ENCODE measurements at regions not wholly inside any gene's neighbourhood (a gene's known extent, or its start where the extent isn't known, plus 50 kb on each side); places are given as distances from the start of the nearest gene placed in this dataset.
A peak's percentile ranks its signal among the peaks of the same experiment; 100 is the strongest.

DNA sequence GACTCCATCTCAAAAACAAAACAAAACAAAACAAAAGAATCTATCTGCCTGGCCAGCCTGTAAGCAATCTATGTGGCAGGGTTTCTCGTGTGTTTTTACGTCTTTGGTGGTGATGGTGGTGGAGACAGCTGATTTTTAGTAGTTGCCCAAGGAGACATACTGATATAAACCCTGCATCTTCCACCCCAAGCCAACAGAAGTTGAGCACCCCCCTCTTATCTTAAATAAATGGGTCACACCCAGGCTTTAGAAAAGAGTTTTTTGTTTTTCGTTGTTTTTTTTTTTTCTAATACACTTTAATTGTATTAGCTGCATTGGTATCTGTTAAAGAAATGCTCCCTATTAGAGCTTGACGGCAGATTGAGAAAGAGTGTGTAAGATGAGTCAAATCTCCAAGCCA is 134.7 kb downstream of the GLUL start:
- no peaks in the 10 kb centered on the region for H3K9me3 ChIP-seq
- ATAC-seq (no peak), FAIRE-seq (no peak), DNase-seq (no peak)
- no peaks in the 10 kb centered on the region for H3K27me3 ChIP-seq
- whole genome bisulfite sequencing, 2 donors: 92 to 95% methylated on average over 4 of the region's 4 CpGs
- intact Hi-C loops (cut with DNase I): no loop called here
- H3K4me3 ChIP-seq: no peak overlapping the region
- peaks cover 0 to 6% (median 0%) of the 10 kb centered on the region in 3 donors for H3K4me1 ChIP-seq
- no peaks in the 10 kb centered on the region for H3K36me3 ChIP-seq
- TF ChIP-seq, protein P1, sequence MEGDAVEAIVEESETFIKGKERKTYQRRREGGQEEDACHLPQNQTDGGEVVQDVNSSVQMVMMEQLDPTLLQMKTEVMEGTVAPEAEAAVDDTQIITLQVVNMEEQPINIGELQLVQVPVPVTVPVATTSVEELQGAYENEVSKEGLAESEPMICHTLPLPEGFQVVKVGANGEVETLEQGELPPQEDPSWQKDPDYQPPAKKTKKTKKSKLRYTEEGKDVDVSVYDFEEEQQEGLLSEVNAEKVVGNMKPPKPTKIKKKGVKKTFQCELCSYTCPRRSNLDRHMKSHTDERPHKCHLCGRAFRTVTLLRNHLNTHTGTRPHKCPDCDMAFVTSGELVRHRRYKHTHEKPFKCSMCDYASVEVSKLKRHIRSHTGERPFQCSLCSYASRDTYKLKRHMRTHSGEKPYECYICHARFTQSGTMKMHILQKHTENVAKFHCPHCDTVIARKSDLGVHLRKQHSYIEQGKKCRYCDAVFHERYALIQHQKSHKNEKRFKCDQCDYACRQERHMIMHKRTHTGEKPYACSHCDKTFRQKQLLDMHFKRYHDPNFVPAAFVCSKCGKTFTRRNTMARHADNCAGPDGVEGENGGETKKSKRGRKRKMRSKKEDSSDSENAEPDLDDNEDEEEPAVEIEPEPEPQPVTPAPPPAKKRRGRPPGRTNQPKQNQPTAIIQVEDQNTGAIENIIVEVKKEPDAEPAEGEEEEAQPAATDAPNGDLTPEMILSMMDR (IDR thresholded peaks at IDR 0.05): no peak
- no peak overlapping the region for H3K27ac ChIP-seq

DNA sequence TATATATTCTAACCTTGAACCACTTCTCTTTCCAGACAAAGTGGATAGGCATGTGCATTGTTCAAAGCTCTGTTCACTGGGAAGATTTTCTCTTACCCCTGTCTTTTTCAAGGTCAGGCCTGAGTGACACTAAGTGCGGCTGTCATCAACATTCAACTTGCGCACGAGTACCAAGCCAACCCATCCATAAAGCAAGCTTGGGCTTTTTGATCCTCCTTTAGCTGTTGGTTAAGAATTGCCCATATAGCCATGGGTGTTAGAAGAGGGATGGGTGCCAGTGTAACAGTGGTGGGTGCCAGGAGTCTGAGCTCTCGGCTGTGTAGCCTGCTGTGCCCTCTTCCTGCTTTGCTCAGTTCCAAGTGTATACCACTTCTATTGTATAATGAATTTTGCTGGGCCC is 136.1 kb downstream of the GLUL start:
- intact Hi-C loops (cut with DNase I): no loop called here
- Histone ChIP-seq H3K4me3 (no peak overlapping the region), H3K4me1 (peaks cover 0 to 6% (median 0%) of the 10 kb centered on the region in 3 donors), H3K27me3 (no peaks in the 10 kb centered on the region), H3K9me3 (no peaks in the 10 kb centered on the region), H3K27ac (no peak overlapping the region), H3K36me3 (no peaks in the 10 kb centered on the region)
- DNase-seq: no peak
- no peak for ATAC-seq
- 79 to 95% methylated on average over 4 of the region's 4 CpGs for WGBS, 2 donors
- FAIRE-seq: no peak
- TF ChIP-seq, protein P1 (IDR thresholded peaks at IDR 0.05): no peak

DNA sequence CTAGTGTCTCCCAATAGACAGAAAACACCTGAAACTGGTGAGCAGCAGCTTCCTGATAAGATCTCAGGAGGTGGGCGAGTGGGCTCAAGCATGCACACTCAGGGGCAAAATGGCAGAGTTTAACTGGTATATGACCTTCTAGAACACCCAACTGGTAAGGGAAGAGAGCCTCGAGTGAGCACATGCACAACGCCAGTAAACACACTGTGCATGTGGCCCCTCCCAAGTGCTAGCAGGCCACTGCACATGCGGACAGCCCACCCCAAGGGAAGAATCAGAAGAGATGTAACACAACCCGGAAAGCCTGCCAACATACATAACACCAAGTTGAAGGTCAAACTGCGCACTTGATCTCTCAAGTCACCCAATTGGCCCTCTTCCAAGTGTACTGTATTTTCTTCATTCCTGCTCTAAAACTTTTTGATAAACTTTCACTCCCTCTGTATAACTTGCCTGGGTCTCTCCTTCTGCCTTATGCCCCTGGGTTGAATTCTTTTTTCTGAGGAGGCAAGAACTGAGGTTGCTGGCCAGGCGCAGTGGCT is 138.2 kb downstream of the GLUL start:
- Histone ChIP-seq H3K4me1 (no peaks in the 10 kb centered on the region), H3K36me3 (no peaks in the 10 kb centered on the region), H3K4me3 (no peak overlapping the region), H3K27ac (no peak overlapping the region), H3K9me3 (no peaks in the 10 kb centered on the region), H3K27me3 (no peaks in the 10 kb centered on the region)
- intact Hi-C loops (cut with DNase I): no loop called here
- ATAC-seq (no peak), DNase-seq (no peak), FAIRE-seq (no peak)
- TF ChIP-seq, protein P1 (IDR thresholded peaks at IDR 0.05): no peak
- WGBS, 2 donors: 71 to 77% methylated on average over 7 of the region's 7 CpGs

DNA sequence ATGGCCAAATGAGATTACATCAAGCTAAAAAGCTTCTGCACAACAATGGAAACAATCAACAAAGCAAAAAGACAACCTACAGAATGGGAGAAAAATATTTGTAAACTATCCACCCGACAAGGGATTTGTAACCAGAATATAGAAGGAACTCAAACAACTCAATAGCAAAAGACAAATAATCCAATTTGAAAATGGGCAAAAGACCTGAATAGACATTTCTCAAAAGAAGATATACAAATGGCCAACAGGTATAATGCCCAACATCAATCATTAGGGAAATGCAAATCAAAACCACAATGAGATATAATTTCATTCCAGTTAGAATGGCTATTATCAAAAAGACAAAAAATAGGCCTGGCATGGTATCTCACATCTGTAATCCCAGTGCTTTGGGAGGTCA is 140.0 kb downstream of the GLUL start:
- TF ChIP-seq, protein P1 (IDR thresholded peaks at IDR 0.05): no peak
- DNase-seq: no peak
- no peaks in the 10 kb centered on the region for H3K4me1 ChIP-seq
- intact Hi-C loops (cut with DNase I): no loop called here
- FAIRE-seq: no peak
- no peaks in the 10 kb centered on the region for H3K36me3 ChIP-seq
- H3K4me3 ChIP-seq: no peak overlapping the region
- no peaks in the 10 kb centered on the region for H3K27me3 ChIP-seq
- no peak for ATAC-seq
- 91 to 95% methylated on average over 1 of the region's 1 CpG for WGBS, 2 donors
- H3K9me3 ChIP-seq: no peaks in the 10 kb centered on the region
- H3K27ac ChIP-seq: no peak overlapping the region

DNA sequence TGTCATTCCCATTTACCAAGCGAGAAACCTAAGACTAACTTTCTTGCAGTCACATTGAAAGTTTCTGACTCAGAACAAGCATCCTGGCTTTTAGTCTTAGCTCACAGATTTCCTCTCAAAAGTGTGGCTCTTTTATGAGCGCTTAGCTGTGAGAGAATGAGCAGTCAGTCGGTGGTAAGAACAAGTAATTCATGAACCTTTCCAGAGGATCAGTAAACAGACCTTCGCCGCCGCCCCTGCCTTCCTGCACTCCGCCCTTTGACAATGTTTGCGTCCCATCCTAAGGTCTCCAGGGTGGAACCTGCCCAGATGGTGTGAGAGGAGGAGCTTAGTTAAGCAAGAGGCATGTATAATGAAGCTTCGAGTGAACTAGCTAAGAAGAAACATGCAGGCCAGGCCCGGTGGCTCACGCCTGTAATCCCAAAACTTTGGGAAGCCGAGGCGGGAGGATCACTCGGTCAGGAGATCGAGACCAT is 142.4 kb downstream of the GLUL start:
- H3K27ac ChIP-seq: no peak overlapping the region
- H3K36me3 ChIP-seq: no peaks in the 10 kb centered on the region
- no peaks in the 10 kb centered on the region for H3K9me3 ChIP-seq
- no peak overlapping the region for H3K4me3 ChIP-seq
- DNase-seq (peak in 1 of 6 donors; percentile 20), ATAC-seq (peak; percentile 53 to 82 (median 68)), FAIRE-seq (no peak)
- 53 to 58% methylated on average over 14 to 15 of the region's 15 CpGs for WGBS, 2 donors
- intact Hi-C loops (cut with DNase I): no loop called here
- H3K4me1 ChIP-seq: no peaks in the 10 kb centered on the region
- no peaks in the 10 kb centered on the region for H3K27me3 ChIP-seq
- TF ChIP-seq, protein P1 (IDR thresholded peaks at IDR 0.05): no peak
